Kidney (tissue), 13 donors: ENCODE measurements at regions not wholly inside any gene's neighbourhood (a gene's known extent, or its start where the extent isn't known, plus 50 kb on each side); places are given as distances from the start of the nearest gene placed in this dataset.

Experiments used
- DNase-seq, 5 donors: peaks; one replicate each; pipeline ENCODE4 v3.0.0-alpha.2; 2013 to 2020
- FAIRE-seq: peaks from 2 replicates; lab custom pipeline; 2012; peaks lifted over from hg19 to GRCh38; lab: Jason Lieb, UNC
- H3K27ac ChIP-seq, 2 donors: one replicate each; pipeline ENCODE4 v1.7.0; 2013; ENCODE audit warnings: low read depth in 2 of 2, low read length in 2 of 2, inconsistent platforms in 1 of 2
- H3K27me3 ChIP-seq: one replicate; pipeline ENCODE4 v1.7.1; 2013; ENCODE audit warnings: low read length, inconsistent platforms; ENCODE audit not compliant: control insufficient read depth, insufficient read depth
- H3K36me3 ChIP-seq, 3 donors: one replicate each; pipeline versions ENCODE4 v1.7.0 to v1.7.1; 2013; ENCODE audit warnings: low read length in 3 of 3, control low read depth in 1 of 3, inconsistent platforms in 1 of 3; ENCODE audit not compliant: insufficient read depth in 3 of 3, control insufficient read depth in 2 of 3
- H3K4me1 ChIP-seq, 3 donors: one replicate each; pipeline versions ENCODE4 v1.7.0 to v1.7.1; 2013; ENCODE audit warnings: low read length in 3 of 3, inconsistent platforms in 1 of 3, low read depth in 1 of 3; ENCODE audit not compliant: control insufficient read depth in 2 of 3, insufficient read depth in 2 of 3
- H3K4me3 ChIP-seq, 3 donors: one replicate each; pipeline versions ENCODE4 v1.7.0 to v1.8.1; 2013; ENCODE audit warnings: low read length in 3 of 3, control low read depth in 1 of 3, inconsistent platforms in 1 of 3
- H3K9ac ChIP-seq, 3 donors: one replicate each; pipeline versions ENCODE4 v1.7.0 to v1.7.1; 2013; ENCODE audit warnings: low read length in 3 of 3, control low read depth in 1 of 3, inconsistent platforms in 1 of 3
- H3K9me3 ChIP-seq, 3 donors: one replicate each; pipeline versions ENCODE4 v1.7.0 to v1.7.1; 2013; ENCODE audit warnings: low read length in 3 of 3, control low read depth in 1 of 3, inconsistent platforms in 1 of 3; ENCODE audit not compliant: control insufficient read depth in 2 of 3, insufficient read depth in 1 of 3
- intact Hi-C: fragments of 100-400 bp; cut with DNase I; formaldehyde crosslinking; loops from one replicate; pipeline ENCODE4 v1.11.1; 2022
- TF ChIP-seq, protein P1 (sequence below): IDR thresholded peaks from 3 replicates; pipeline ENCODE4 v1.5.1; 2012; ENCODE audit warnings: mild to moderate bottlenecking, moderate library complexity, borderline replicate concordance; ENCODE audit not compliant: insufficient read depth; ENCODE audit errors: extremely low read depth
- donor health status: control.
- donor health status: control.
- donor health status: control.
- donor health status: control.
- donor health status: control.
- donor health status: DM: yes; HTN: yes; CAD: no.
- donor health status: Normal renal cell carcinoma (clear cell type).

DNA sequence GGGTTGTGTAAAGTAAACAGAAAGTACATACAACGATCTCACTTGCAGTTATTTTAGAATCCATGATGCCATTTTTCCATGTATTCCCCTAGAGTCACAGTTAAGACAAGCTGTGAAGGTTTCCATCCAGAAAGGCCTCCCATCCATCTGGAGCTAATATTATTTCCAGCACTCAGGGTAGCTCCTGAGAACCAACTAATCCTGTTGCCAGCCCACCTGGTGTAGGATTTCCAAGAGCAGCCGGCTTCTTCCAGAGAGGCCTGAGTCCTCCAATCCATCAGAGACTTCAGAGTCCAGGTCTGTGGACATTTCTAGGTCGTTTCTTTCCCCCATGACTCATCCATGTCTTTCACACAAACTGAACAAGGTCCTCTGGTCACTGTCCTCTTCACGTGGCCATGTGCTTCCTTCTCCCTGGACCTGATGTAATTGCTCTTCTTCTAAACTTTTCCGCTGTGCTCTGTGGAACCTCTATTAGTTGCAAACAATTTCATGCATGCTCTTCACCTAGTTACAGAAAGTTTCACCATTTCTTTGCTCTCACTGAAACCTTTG, 270.3 kb upstream of the TMTC4 start:
- TF ChIP-seq, protein P1, sequence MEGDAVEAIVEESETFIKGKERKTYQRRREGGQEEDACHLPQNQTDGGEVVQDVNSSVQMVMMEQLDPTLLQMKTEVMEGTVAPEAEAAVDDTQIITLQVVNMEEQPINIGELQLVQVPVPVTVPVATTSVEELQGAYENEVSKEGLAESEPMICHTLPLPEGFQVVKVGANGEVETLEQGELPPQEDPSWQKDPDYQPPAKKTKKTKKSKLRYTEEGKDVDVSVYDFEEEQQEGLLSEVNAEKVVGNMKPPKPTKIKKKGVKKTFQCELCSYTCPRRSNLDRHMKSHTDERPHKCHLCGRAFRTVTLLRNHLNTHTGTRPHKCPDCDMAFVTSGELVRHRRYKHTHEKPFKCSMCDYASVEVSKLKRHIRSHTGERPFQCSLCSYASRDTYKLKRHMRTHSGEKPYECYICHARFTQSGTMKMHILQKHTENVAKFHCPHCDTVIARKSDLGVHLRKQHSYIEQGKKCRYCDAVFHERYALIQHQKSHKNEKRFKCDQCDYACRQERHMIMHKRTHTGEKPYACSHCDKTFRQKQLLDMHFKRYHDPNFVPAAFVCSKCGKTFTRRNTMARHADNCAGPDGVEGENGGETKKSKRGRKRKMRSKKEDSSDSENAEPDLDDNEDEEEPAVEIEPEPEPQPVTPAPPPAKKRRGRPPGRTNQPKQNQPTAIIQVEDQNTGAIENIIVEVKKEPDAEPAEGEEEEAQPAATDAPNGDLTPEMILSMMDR = no peak
- no peaks in the 10 kb centered on the region for H3K27me3 ChIP-seq
- no peak for FAIRE-seq
- intact Hi-C loops = no loop called here
- no peaks in the 10 kb centered on the region for H3K4me1 ChIP-seq
- no peak overlapping the region for H3K9ac ChIP-seq
- H3K4me3 ChIP-seq = no peak overlapping the region
- no peak for DNase-seq
- H3K9me3 ChIP-seq = no peaks in the 10 kb centered on the region
- no peak overlapping the region for H3K27ac ChIP-seq
- no peaks in the 10 kb centered on the region for H3K36me3 ChIP-seq

DNA sequence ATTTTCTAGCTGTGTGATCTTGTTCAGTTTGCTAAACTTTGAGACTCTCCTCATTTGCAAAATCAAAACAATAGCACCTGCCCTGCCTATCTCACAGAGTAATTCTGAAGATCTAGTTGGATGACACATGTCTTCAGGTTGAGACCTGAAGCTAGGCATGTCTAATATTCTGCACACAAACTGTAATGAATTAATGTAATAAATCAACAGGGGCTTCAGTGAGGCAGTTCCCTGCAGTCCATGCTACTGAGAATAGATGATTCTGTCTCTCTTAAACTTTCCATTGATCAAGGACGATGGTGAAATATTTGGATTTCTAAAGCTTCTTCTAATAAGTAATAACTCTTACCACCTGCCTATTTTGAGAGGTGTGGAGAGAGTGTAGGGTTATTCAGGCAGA, 268.1 kb upstream of the TMTC4 start:
- no peak overlapping the region for H3K9ac ChIP-seq
- no peaks in the 10 kb centered on the region for H3K36me3 ChIP-seq
- no peak for DNase-seq
- TF ChIP-seq, protein P1 = no peak
- no peak overlapping the region for H3K27ac ChIP-seq
- H3K4me1 ChIP-seq = no peaks in the 10 kb centered on the region
- intact Hi-C loops = no loop called here
- FAIRE-seq = no peak
- no peaks in the 10 kb centered on the region for H3K27me3 ChIP-seq
- H3K4me3 ChIP-seq = no peak overlapping the region
- H3K9me3 ChIP-seq = no peaks in the 10 kb centered on the region

DNA sequence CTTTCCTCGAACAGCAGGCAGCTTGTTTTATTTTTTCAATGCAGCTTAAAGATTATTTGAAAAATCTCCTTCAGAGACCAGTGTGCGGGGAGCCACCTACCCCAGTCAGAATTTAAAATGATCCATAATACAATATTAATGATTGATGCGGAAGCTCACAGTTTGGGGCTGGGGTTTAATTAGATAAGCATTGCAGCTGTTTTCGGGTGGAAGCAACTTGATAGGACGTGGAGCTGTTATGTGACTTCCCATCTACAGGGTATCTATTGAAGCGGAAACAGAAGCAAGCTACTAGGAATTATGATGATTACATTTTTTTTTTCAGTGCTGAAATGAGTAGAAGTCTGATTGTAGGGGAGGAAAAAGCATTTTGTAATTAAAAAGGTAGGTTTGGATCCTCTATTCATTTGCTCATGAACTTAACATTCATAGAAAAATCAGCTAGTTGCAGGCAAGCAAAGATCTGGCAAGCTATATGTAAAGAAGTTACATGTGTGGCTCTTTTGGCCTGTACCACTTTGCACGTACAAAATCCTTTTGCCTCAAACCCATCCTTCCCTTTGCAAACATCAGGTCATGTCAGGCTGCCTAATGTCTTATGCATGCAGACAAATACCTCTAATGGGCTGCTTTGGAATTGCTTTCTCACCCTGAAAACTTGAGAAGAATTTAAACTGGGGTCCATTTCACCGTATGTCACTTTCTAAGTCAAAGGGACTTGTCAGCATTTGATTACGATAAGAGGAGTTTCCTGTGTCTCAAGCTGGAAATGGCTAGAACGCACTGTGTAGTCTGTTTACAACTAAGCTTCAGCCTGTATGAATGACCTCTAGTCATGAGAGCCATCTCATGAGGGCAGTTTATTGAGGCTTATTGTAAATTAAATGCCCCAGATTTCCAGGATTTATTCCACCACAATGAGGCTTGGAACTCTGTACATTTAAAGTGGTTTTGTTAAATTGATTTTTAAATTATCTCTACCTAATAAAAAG, 267.1 kb upstream of the TMTC4 start:
- H3K4me1 ChIP-seq = no peaks in the 10 kb centered on the region
- no peak overlapping the region for H3K4me3 ChIP-seq
- no peak overlapping the region for H3K9ac ChIP-seq
- no peak overlapping the region for H3K27ac ChIP-seq
- TF ChIP-seq, protein P1 = no peak
- FAIRE-seq (no peak), DNase-seq (peak in 1 of 5 donors; percentile 7)
- H3K36me3 ChIP-seq = no peaks in the 10 kb centered on the region
- H3K9me3 ChIP-seq = no peaks in the 10 kb centered on the region
- intact Hi-C loops = no loop called here
- no peaks in the 10 kb centered on the region for H3K27me3 ChIP-seq
